CD14-positive monocyte (primary cell): ENCODE measurements at regions not wholly inside any gene's neighbourhood (a gene's known extent, or its start where the extent isn't known, plus 50 kb on each side); places are given as distances from the start of the nearest gene placed in this dataset.

Experiments
- DNase-seq, 3 donors: peaks; one replicate each; pipeline ENCODE4 v3.0.0-alpha.2; 2011 to 2022
- H2AFZ ChIP-seq: 2 replicates; pipeline ENCODE4 v1.6.0; 2012; ENCODE audit warnings: mild to moderate bottlenecking, low read depth, low read length, inconsistent platforms; ENCODE audit not compliant: insufficient read depth, poor library complexity, severe bottlenecking
- H3K27ac ChIP-seq, 2 donors: 1 replicate in 1 of 2; 2 replicates in 1 of 2; pipeline ENCODE4 v1.5.1; 2012 to 2013; ENCODE audit warnings: low read length in 2 of 2, control low read depth in 1 of 2, inconsistent platforms in 1 of 2, low read depth in 1 of 2, mild to moderate bottlenecking in 1 of 2
- H3K27me3 ChIP-seq, 2 donors: one replicate each; pipeline versions ENCODE4 v1.6.0 to v1.6.1; 2011 to 2013; ENCODE audit warnings: low read length in 2 of 2; ENCODE audit not compliant: control insufficient read depth in 2 of 2, insufficient read depth in 2 of 2
- H3K36me3 ChIP-seq, 2 donors: replicated peaks in 1 of 2; 1 replicate in 1 of 2; 2 replicates in 1 of 2; pipeline versions ENCODE4 v1.5.1 to v1.6.1; 2012 to 2013; ENCODE audit warnings: low read length in 2 of 2, control low read depth in 1 of 2, inconsistent platforms in 1 of 2, mild to moderate bottlenecking in 1 of 2; ENCODE audit not compliant: insufficient read depth in 2 of 2, control insufficient read depth in 1 of 2
- H3K4me1 ChIP-seq, 2 donors: 1 replicate in 1 of 2; 2 replicates in 1 of 2; pipeline versions ENCODE4 v1.5.1 to v1.6.1; 2012 to 2013; ENCODE audit warnings: low read length in 2 of 2, control low read depth in 1 of 2, inconsistent platforms in 1 of 2, mild to moderate bottlenecking in 1 of 2, moderate library complexity in 1 of 2; ENCODE audit not compliant: insufficient read depth in 2 of 2, control insufficient read depth in 1 of 2
- H3K4me2 ChIP-seq: replicated peaks from 2 replicates; pipeline ENCODE3; 2012; ENCODE audit warnings: low read length, moderate library complexity, mild to moderate bottlenecking; ENCODE audit not compliant: poor library complexity, severe bottlenecking; ENCODE audit errors: extremely low read depth
- H3K4me3 ChIP-seq, 3 experiments: fragments of 200-600 bp in 1 of 3; sonication (generic) in 1 of 3; replicated peaks in 1 of 3; 1 replicate in 2 of 3; 2 replicates in 1 of 3; pipeline ENCODE4 v1.5.1; 2011 to 2013; ENCODE audit warnings: low read length in 3 of 3, mild to moderate bottlenecking in 3 of 3, control low read depth in 2 of 3, low read depth in 2 of 3, inconsistent platforms in 1 of 3, moderate library complexity in 1 of 3
- H3K79me2 ChIP-seq: 2 replicates; pipeline ENCODE4 v1.6.0; 2012; ENCODE audit warnings: mild to moderate bottlenecking, control low read depth, inconsistent platforms, low read length, moderate library complexity; ENCODE audit not compliant: insufficient read depth
- H3K9ac ChIP-seq: 2 replicates; pipeline ENCODE4 v1.6.0; 2017; ENCODE audit warnings: low read length, mild to moderate bottlenecking; ENCODE audit not compliant: insufficient read depth, poor library complexity, severe bottlenecking
- H3K9me3 ChIP-seq, 2 donors: replicated peaks in 1 of 2; 1 replicate in 1 of 2; 2 replicates in 1 of 2; pipeline versions ENCODE4 v1.5.1 to v1.6.1; 2012 to 2013; ENCODE audit warnings: low read length in 2 of 2, control low read depth in 1 of 2; ENCODE audit not compliant: control insufficient read depth in 1 of 2, insufficient read depth in 1 of 2
- H4K20me1 ChIP-seq: 2 replicates; pipeline ENCODE4 v1.6.0; 2012; ENCODE audit warnings: mild to moderate bottlenecking, low read length, control low read depth, moderate library complexity; ENCODE audit not compliant: insufficient read depth
- H3K27ac Mint-ChIP-seq, 7 donors: one replicate each; pipeline ENCODE4 v1.8.0; 2020; ENCODE audit warnings: mild to moderate bottlenecking in 7 of 7, mixed read lengths in 7 of 7, moderate library complexity in 6 of 7, inconsistent platforms in 2 of 7
- H3K27me3 Mint-ChIP-seq, 3 donors: one replicate each; pipeline ENCODE4 v1.8.0; 2021 to 2022; ENCODE audit warnings: low read depth in 3 of 3, mild to moderate bottlenecking in 3 of 3, mixed read lengths in 3 of 3, moderate library complexity in 3 of 3, inconsistent platforms in 1 of 3
- H3K36me3 Mint-ChIP-seq, 2 donors: one replicate each; pipeline ENCODE4 v1.8.0; 2020; ENCODE audit warnings: mixed read lengths in 2 of 2, inconsistent platforms in 1 of 2, mild to moderate bottlenecking in 1 of 2
- H3K4me1 Mint-ChIP-seq: one replicate; pipeline ENCODE4 v1.8.0; 2020; ENCODE audit warnings: mild to moderate bottlenecking, mixed read lengths
- H3K4me3 Mint-ChIP-seq, 2 donors: one replicate each; pipeline ENCODE4 v1.8.0; 2020; ENCODE audit warnings: mild to moderate bottlenecking in 2 of 2, mixed read lengths in 2 of 2, moderate library complexity in 1 of 2
- H3K9me3 Mint-ChIP-seq, 7 donors: one replicate each; pipeline ENCODE4 v1.8.0; 2020 to 2022; ENCODE audit warnings: mixed read lengths in 7 of 7, mild to moderate bottlenecking in 6 of 7, moderate library complexity in 6 of 7, inconsistent platforms in 2 of 7
- WGBS: methylation state at CpG from one replicate; pipeline ENCODE4 v1.1.5; 2013; ENCODE audit warnings: missing lambda C conversion rate; ENCODE audit not compliant: insufficient coverage; 5-methylcytosine and 5-hydroxymethylcytosine counted together
- intact Hi-C, 2 donors: fragments of 100-400 bp; cut with micrococcal nuclease; formaldehyde crosslinking; loops; one replicate each; pipeline versions ENCODE4 v1.15.0 to v1.15.1; 2023
- TF ChIP-seq, protein P1 (sequence below): fragments of 200-600 bp; IDR thresholded peaks from one replicate; pipeline ENCODE4 v1.8.0; 2022; ENCODE audit warnings: antibody characterized with exemption, mild to moderate bottlenecking

DNA sequence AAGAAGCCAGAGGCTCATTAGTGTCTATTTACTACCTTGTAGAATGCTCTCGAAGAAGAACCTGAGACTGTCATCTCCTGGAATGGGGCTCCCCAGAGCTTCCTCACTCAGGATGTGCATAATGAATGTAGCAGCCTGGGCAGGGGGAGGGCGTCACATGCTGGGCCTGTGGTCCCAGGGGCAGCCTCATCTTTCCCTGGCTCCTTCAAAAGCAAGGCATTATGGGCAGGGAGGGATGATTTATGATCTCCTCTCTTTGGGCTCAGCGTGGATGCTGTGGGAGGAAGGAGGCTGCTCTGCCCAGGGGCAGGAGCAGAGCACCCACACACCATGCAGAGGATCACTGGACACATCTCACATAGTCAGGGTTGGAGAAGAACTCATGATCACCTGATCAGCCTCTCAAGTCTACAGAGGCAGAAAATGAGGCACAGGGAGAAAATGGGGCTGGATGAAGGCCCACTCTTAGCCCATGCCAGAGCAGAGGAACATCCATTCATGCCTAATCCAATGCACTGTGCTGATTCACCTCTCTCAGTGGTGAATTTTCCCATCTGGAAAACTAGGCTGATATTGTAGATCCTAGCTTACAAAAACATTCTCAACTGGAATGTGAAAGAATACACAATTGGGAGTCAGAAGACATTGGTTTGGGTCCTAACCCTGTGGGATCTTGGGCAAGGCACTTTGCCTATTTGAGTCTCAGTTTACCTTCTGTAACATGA is 173.7 kb downstream of the CARTPT start:
- H3K9me3 ChIP-seq, result peaks cover 0 to 3% of the 10 kb centered on the region in 2 donors
- no peak for DNase-seq
- no peaks in the 10 kb centered on the region for H3K36me3 ChIP-seq
- Mint-ChIP-seq H3K27ac (no peak overlapping the region), H3K4me1 (no peaks in the 10 kb centered on the region), H3K4me3 (no peak overlapping the region), H3K36me3 (no peaks in the 10 kb centered on the region), H3K9me3 (peaks cover 0 to 15% (median 9%) of the 10 kb centered on the region in 7 donors), H3K27me3 (peaks cover 1 to 6% (median 2%) of the 10 kb centered on the region in 3 donors)
- no peaks in the 10 kb centered on the region for H3K4me1 ChIP-seq
- no peak overlapping the region for H3K27ac ChIP-seq
- no peak overlapping the region for H3K4me2 ChIP-seq
- no peaks in the 10 kb centered on the region for H4K20me1 ChIP-seq
- WGBS, result 100% methylated on average over 2 of the region's 3 CpGs
- H3K27me3 ChIP-seq, result no peaks in the 10 kb centered on the region
- H3K79me2 ChIP-seq, result no peaks in the 10 kb centered on the region
- no peak overlapping the region for H2AFZ ChIP-seq
- H3K4me3 ChIP-seq, result no peak overlapping the region
- intact Hi-C loops, result no loop called here
- H3K9ac ChIP-seq, result no peak overlapping the region
- TF ChIP-seq, protein P1, sequence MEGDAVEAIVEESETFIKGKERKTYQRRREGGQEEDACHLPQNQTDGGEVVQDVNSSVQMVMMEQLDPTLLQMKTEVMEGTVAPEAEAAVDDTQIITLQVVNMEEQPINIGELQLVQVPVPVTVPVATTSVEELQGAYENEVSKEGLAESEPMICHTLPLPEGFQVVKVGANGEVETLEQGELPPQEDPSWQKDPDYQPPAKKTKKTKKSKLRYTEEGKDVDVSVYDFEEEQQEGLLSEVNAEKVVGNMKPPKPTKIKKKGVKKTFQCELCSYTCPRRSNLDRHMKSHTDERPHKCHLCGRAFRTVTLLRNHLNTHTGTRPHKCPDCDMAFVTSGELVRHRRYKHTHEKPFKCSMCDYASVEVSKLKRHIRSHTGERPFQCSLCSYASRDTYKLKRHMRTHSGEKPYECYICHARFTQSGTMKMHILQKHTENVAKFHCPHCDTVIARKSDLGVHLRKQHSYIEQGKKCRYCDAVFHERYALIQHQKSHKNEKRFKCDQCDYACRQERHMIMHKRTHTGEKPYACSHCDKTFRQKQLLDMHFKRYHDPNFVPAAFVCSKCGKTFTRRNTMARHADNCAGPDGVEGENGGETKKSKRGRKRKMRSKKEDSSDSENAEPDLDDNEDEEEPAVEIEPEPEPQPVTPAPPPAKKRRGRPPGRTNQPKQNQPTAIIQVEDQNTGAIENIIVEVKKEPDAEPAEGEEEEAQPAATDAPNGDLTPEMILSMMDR, result no peak

DNA sequence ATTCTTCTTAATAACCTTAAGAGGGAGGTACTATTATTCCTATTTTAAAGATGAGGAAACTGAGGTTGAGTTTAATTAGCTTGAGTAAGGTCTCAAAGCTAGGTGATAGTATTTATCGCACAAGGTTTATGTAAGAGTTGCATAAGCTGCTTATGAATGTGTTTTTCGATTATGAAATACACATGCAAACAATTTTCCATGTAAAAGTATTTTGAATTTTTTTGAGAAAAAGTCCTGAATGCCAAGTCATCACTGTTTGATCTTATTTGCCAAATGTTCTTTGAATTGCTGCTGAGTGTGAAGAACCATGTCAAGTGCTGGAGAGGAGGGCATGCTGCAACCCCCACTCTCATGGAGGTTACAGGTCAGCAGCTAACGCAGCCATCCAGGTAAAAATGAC is 174.4 kb downstream of the CARTPT start:
- Histone ChIP-seq H3K9me3 (peaks cover 0 to 3% of the 10 kb centered on the region in 2 donors), H3K79me2 (no peaks in the 10 kb centered on the region), H3K4me1 (no peaks in the 10 kb centered on the region), H3K27me3 (no peaks in the 10 kb centered on the region), H2AFZ (no peak overlapping the region), H3K27ac (no peak overlapping the region), H3K4me3 (no peak overlapping the region), H4K20me1 (no peaks in the 10 kb centered on the region), H3K36me3 (no peaks in the 10 kb centered on the region), H3K9ac (no peak overlapping the region), H3K4me2 (no peak overlapping the region)
- TF ChIP-seq, protein P1, result no peak
- WGBS, result no CpG with 5 or more reads among the region's 3 CpGs
- no peak for DNase-seq
- Mint-ChIP-seq H3K4me3 (no peak overlapping the region), H3K27ac (no peak overlapping the region), H3K4me1 (no peaks in the 10 kb centered on the region), H3K36me3 (no peaks in the 10 kb centered on the region), H3K9me3 (peaks cover 0 to 14% (median 10%) of the 10 kb centered on the region in 7 donors), H3K27me3 (peaks cover 1 to 6% (median 2%) of the 10 kb centered on the region in 3 donors)
- intact Hi-C loops, result no loop called here
